HCT116 (cell line): ENCODE measurements at regions not wholly inside any gene's neighbourhood (a gene's known extent, or its start where the extent isn't known, plus 50 kb on each side); places are given as distances from the start of the nearest gene placed in this dataset.

ENCODE experiments used
- ATAC-seq: fragments of 200-7000 bp; cut with Tn5 transposase; 2 replicates; pipeline ENCODE4 v1.9.1; 2020; ENCODE audit warnings: mild to moderate bottlenecking, moderate library complexity
- BruUV-seq: library from RNA; stranded (reverse); fragments of 400-500 nt; replicated peaks from 2 replicates; lab custom pipeline; 2021; lab: Mats Ljungman, UMichigan
- CTCF ChIA-PET: fragments of 300-600 bp; sonication (Branson Sonifier 250); formaldehyde crosslinking; loops from one replicate; lab custom pipeline; 2021; ENCODE audit warnings: antibody characterized with exemption; lab: Charles Lee
- POLR2A ChIA-PET: fragments of 300-600, 350-600 bp; sonication (Branson Sonifier 250); formaldehyde crosslinking; loops from one replicate; lab custom pipeline; 2021; ENCODE audit warnings: antibody characterized with exemption; lab: Charles Lee
- RAD21 ChIA-PET, 2 experiments: fragments of 300-600 bp; sonication (Branson Sonifier 250); formaldehyde crosslinking; loops; one replicate each; lab custom pipeline; 2023; ENCODE audit warnings: low total read pairs in 2 of 2; ENCODE audit not compliant: uncharacterized antibody in 2 of 2, unreplicated experiment in 2 of 2, low non-redundant PET in 1 of 2; lab: Charles Lee
- DNase-seq: peaks from one replicate; pipeline ENCODE4 v3.0.0-alpha.2; 2010; ENCODE audit warnings: low read depth, low spot score
- H2AFZ ChIP-seq: fragments of 200-600 bp; shearing (Covaris generic), sonication (generic); 2 replicates; pipeline ENCODE4 v1.6.1; 2017; ENCODE audit warnings: low read depth, mixed run types, mixed read lengths, antibody characterized with exemption, low read length; ENCODE audit not compliant: poor library complexity, severe bottlenecking
- H3K27ac ChIP-seq: 2 replicates; pipeline ENCODE4 v1.5.1; 2012; ENCODE audit warnings: low read depth, low read length
- H3K27me3 ChIP-seq: fragments of 200-600 bp; sonication (generic); 2 replicates; pipeline ENCODE4 v1.6.1; 2016; ENCODE audit warnings: mixed run types, low read length, mixed read lengths; ENCODE audit not compliant: insufficient read depth
- H3K36me3 ChIP-seq, 2 experiments: fragments of 200-500 bp in 1 of 2; fragments of 200-600 bp in 1 of 2; sonication (Bioruptor generic) in 1 of 2; sonication (generic) in 1 of 2; 2 replicates each; pipeline versions ENCODE4 v1.5.1 to v1.6.1; 2014 to 2016; ENCODE audit warnings: low read length in 2 of 2, inconsistent platforms in 1 of 2, mixed read lengths in 1 of 2, mixed run types in 1 of 2; ENCODE audit not compliant: insufficient read depth in 2 of 2, control insufficient read depth in 1 of 2
- H3K4me1 ChIP-seq, 2 experiments: fragments of 200-600 bp in 1 of 2; sonication (generic) in 1 of 2; 2 replicates each; pipeline versions ENCODE4 v1.5.1 to v1.6.1; 2012 to 2017; ENCODE audit warnings: low read length in 2 of 2, inconsistent platforms in 1 of 2, mild to moderate bottlenecking in 1 of 2, mixed read lengths in 1 of 2, mixed run types in 1 of 2, moderate library complexity in 1 of 2; ENCODE audit not compliant: insufficient read depth in 2 of 2, control insufficient read depth in 1 of 2
- H3K4me2 ChIP-seq: fragments of 200-600 bp; sonication (generic); 2 replicates; pipeline ENCODE4 v1.6.1; 2017; ENCODE audit warnings: mixed run types, low read length, mixed read lengths
- H3K4me3 ChIP-seq, 2 experiments: fragments of 200-600 bp in 1 of 2; sonication (generic) in 1 of 2; replicated peaks in 1 of 2; 2 replicates each; pipeline ENCODE4 v1.5.1; 2011 to 2016; ENCODE audit warnings: low read length in 2 of 2, control low read depth in 1 of 2, low read depth in 1 of 2, mild to moderate bottlenecking in 1 of 2, mixed read lengths in 1 of 2, mixed run types in 1 of 2
- H3K79me2 ChIP-seq: fragments of 200-600 bp; sonication (generic); 2 replicates; pipeline ENCODE4 v1.6.1; 2017; ENCODE audit warnings: mild to moderate bottlenecking, mixed run types, low read length, moderate library complexity, mixed read lengths; ENCODE audit not compliant: insufficient read depth
- H3K9ac ChIP-seq: fragments of 200-600 bp; sonication (generic); 2 replicates; pipeline ENCODE4 v1.6.1; 2016; ENCODE audit warnings: low read length, mixed read lengths
- H3K9me2 ChIP-seq: fragments of 200-600 bp; sonication (generic), shearing (Covaris generic); 2 replicates; pipeline ENCODE4 v1.6.1; 2017; ENCODE audit warnings: mixed run types, mild to moderate bottlenecking, moderate library complexity; ENCODE audit not compliant: insufficient read depth
- H3K9me3 ChIP-seq, 2 experiments: fragments of 200-500 bp in 1 of 2; fragments of 200-600 bp in 1 of 2; sonication (Bioruptor generic) in 1 of 2; sonication (generic) in 1 of 2; 2 replicates each; pipeline ENCODE4 v1.6.1; 2014 to 2017; ENCODE audit warnings: low read length in 2 of 2, mixed read lengths in 2 of 2, inconsistent platforms in 1 of 2, low read depth in 1 of 2, mild to moderate bottlenecking in 1 of 2, mixed run types in 1 of 2, moderate library complexity in 1 of 2; ENCODE audit not compliant: control insufficient read depth in 1 of 2, insufficient read depth in 1 of 2
- H4K20me1 ChIP-seq: fragments of 200-600 bp; sonication (generic), shearing (Covaris generic); 2 replicates; pipeline ENCODE4 v1.6.1; 2017; ENCODE audit warnings: mixed run types, mild to moderate bottlenecking, moderate library complexity; ENCODE audit not compliant: insufficient read depth
- CBX3 ChIP-seq: IDR thresholded peaks from 2 replicates; pipeline ENCODE4 v1.6.1; 2012; ENCODE audit warnings: low read depth
- CEBPB ChIP-seq: IDR thresholded peaks from 2 replicates; pipeline ENCODE4 v1.6.1; 2012; ENCODE audit warnings: low read depth
- ELF1 ChIP-seq: IDR thresholded peaks from 2 replicates; pipeline ENCODE4 v1.6.1; 2012; ENCODE audit warnings: low read depth, borderline replicate concordance
- EZH2 ChIP-seq: fragments of 200-600 bp; sonication (generic); IDR thresholded peaks from 2 replicates; pipeline ENCODE4 v1.6.1; 2017; ENCODE audit warnings: antibody characterized with exemption, mixed run types
- RAD21 ChIP-seq: IDR thresholded peaks from 2 replicates; pipeline ENCODE4 v1.6.1; 2012; ENCODE audit warnings: low read depth, mild to moderate bottlenecking
- SIN3A ChIP-seq: IDR thresholded peaks from 2 replicates; pipeline ENCODE4 v1.6.1; 2012; ENCODE audit warnings: low read depth
- SP1 ChIP-seq: IDR thresholded peaks from 2 replicates; pipeline ENCODE4 v1.6.1; 2012; ENCODE audit warnings: low read depth
- TCF7L2 ChIP-seq: IDR thresholded peaks from 2 replicates; pipeline ENCODE4 v1.7.0; 2011; ENCODE audit warnings: borderline replicate concordance, inconsistent platforms; ENCODE audit not compliant: insufficient read depth, insufficient read length; ENCODE audit errors: extremely low read depth
- YY1 ChIP-seq: IDR thresholded peaks from 2 replicates; pipeline ENCODE4 v1.6.1; 2011; ENCODE audit warnings: low read length, low read depth, moderate library complexity, mild to moderate bottlenecking; ENCODE audit not compliant: insufficient replicate concordance; ENCODE audit errors: extremely low read depth
- ZFX ChIP-seq: fragments of 450-650 bp; IDR thresholded peaks from 2 replicates; pipeline ENCODE4 v1.6.1; 2017
- intact Hi-C: fragments of 100-400 bp; cut with micrococcal nuclease; formaldehyde crosslinking; loops from 2 replicates; pipeline ENCODE4 v1.10.0; 2022
- TF ChIP-seq, protein P1 (sequence below), 3 experiments: fragments of 200-600 bp in 1 of 3; sonication (generic) in 1 of 3; IDR thresholded peaks in 2 of 3; conservative IDR thresholded peaks in 1 of 3; 2 replicates each; pipeline ENCODE4 v1.5.1; 2012 to 2017; ENCODE audit warnings: low read depth in 2 of 3, low read length in 2 of 3, antibody characterized with exemption in 1 of 3, borderline replicate concordance in 1 of 3, control low read depth in 1 of 3, mild to moderate bottlenecking in 1 of 3, mixed read lengths in 1 of 3, mixed run types in 1 of 3, moderate library complexity in 1 of 3; ENCODE audit not compliant: insufficient read depth in 1 of 3
- TF ChIP-seq, protein P2 (sequence below): IDR thresholded peaks from 2 replicates; pipeline ENCODE4 v1.6.1; 2012; ENCODE audit warnings: low read depth

DNA sequence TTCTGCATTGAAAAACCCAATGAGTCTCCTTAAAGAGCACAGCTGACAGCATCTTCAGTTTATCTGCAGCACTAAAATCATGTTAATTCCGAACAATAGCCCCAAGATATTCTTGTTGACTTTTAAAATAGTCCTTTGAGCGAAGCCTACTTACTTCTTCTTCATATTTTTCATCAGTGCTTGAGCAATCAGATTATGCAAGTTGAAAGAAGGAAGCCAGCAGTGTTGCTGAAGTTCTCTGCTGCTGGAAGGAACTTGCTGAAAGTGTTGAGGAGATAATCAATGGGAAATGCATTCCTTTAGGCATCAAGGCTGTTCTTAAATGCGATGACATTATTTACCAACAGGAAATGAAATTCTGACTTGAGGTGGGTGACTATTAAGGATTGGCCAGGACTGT, 105.9 kb upstream of the SNTG2 start:
- no peak overlapping the region for H3K4me2 ChIP-seq
- H3K4me3 ChIP-seq = no peak overlapping the region
- H2AFZ ChIP-seq = no peak overlapping the region
- no peaks in the 10 kb centered on the region for H3K79me2 ChIP-seq
- H4K20me1 ChIP-seq = no peaks in the 10 kb centered on the region
- H3K9ac ChIP-seq = no peak overlapping the region
- intact Hi-C loops = no loop called here
- no TSS peak for BruUV-seq
- no peaks in the 10 kb centered on the region for H3K9me3 ChIP-seq
- DNase-seq (no peak), ATAC-seq (no peak)
- H3K9me2 ChIP-seq = no peaks in the 10 kb centered on the region
- ChIA-PET CTCF (no interaction called here), RAD21 (no interaction called here), POLR2A (no interaction called here)
- H3K27me3 ChIP-seq = peaks cover 29% of the 10 kb centered on the region
- no peaks in the 10 kb centered on the region for H3K36me3 ChIP-seq
- H3K4me1 ChIP-seq = no peaks in the 10 kb centered on the region
- no peak for TF ChIP-seq SIN3A
- TF ChIP-seq, protein P1, sequence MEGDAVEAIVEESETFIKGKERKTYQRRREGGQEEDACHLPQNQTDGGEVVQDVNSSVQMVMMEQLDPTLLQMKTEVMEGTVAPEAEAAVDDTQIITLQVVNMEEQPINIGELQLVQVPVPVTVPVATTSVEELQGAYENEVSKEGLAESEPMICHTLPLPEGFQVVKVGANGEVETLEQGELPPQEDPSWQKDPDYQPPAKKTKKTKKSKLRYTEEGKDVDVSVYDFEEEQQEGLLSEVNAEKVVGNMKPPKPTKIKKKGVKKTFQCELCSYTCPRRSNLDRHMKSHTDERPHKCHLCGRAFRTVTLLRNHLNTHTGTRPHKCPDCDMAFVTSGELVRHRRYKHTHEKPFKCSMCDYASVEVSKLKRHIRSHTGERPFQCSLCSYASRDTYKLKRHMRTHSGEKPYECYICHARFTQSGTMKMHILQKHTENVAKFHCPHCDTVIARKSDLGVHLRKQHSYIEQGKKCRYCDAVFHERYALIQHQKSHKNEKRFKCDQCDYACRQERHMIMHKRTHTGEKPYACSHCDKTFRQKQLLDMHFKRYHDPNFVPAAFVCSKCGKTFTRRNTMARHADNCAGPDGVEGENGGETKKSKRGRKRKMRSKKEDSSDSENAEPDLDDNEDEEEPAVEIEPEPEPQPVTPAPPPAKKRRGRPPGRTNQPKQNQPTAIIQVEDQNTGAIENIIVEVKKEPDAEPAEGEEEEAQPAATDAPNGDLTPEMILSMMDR (IDR thresholded peaks at IDR 0.05 in 2 of 3, conservative IDR thresholded peaks at IDR 0.05 in 1 of 3; ENCODE audit: borderline replicate concordance in 1 of 3, insufficient read depth in 1 of 3, low read depth in 2 of 3, low read length in 2 of 3) = no peak
- no peak for TF ChIP-seq EZH2
- TF ChIP-seq CBX3 = no peak
- no peak for TF ChIP-seq ELF1
- H3K27ac ChIP-seq = no peak overlapping the region

DNA sequence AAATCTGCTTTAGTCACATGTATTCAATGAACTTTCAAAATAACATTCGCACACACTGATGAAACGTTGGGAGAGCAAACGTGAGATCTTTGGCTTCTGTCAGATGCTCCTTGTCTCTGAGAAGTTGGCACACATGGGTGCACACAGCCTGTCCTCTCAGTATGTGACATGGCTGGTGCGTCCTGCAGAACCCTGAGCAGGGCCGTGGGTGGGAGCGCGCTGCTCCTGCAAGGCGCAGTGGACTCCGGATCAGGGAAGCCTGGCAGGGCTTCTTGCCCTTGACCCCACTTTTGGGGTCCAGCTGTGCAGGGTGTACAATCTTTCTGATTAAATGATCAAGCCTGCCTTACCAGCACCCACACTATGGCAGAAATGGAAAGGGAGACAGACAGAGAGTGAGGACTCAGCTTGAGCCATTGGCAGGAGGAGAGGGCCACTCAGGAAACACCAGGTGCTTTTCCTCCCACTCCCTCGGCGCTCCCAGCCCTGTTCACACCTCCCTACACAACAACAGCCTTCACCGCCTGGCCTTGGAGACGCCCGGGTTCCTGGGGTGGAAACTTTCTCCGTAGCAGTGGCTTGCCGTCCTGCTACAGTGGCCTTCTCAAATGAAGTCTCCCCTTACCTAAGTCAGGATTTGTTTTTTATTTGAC, 108.4 kb upstream of the SNTG2 start:
- Histone ChIP-seq H3K4me1 (no peaks in the 10 kb centered on the region), H4K20me1 (no peaks in the 10 kb centered on the region), H3K79me2 (no peaks in the 10 kb centered on the region), H3K9ac (no peak overlapping the region)
- ChIA-PET POLR2A (no interaction called here), CTCF (no interaction called here)
- DNase-seq (no peak), ATAC-seq (no peak)
- no peak for TF ChIP-seq TCF7L2
- no peak for TF ChIP-seq RAD21
- no peak for TF ChIP-seq CEBPB
- TF ChIP-seq SP1 = no peak
- no peak for TF ChIP-seq SIN3A
- TF ChIP-seq YY1 = no peak
- TF ChIP-seq, protein P2, sequence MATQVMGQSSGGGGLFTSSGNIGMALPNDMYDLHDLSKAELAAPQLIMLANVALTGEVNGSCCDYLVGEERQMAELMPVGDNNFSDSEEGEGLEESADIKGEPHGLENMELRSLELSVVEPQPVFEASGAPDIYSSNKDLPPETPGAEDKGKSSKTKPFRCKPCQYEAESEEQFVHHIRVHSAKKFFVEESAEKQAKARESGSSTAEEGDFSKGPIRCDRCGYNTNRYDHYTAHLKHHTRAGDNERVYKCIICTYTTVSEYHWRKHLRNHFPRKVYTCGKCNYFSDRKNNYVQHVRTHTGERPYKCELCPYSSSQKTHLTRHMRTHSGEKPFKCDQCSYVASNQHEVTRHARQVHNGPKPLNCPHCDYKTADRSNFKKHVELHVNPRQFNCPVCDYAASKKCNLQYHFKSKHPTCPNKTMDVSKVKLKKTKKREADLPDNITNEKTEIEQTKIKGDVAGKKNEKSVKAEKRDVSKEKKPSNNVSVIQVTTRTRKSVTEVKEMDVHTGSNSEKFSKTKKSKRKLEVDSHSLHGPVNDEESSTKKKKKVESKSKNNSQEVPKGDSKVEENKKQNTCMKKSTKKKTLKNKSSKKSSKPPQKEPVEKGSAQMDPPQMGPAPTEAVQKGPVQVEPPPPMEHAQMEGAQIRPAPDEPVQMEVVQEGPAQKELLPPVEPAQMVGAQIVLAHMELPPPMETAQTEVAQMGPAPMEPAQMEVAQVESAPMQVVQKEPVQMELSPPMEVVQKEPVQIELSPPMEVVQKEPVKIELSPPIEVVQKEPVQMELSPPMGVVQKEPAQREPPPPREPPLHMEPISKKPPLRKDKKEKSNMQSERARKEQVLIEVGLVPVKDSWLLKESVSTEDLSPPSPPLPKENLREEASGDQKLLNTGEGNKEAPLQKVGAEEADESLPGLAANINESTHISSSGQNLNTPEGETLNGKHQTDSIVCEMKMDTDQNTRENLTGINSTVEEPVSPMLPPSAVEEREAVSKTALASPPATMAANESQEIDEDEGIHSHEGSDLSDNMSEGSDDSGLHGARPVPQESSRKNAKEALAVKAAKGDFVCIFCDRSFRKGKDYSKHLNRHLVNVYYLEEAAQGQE = no peak
- no peak for TF ChIP-seq ZFX
- TF ChIP-seq, all 23 proteins: peak for 0
- no peak overlapping the region for H3K27ac ChIP-seq
- H3K9me3 ChIP-seq = no peaks in the 10 kb centered on the region
- no peaks in the 10 kb centered on the region for H3K36me3 ChIP-seq
- peaks cover 30% of the 10 kb centered on the region for H3K27me3 ChIP-seq
- no peak overlapping the region for H3K4me2 ChIP-seq
- BruUV-seq = no TSS peak
- intact Hi-C loops = no loop called here
- H3K4me3 ChIP-seq = no peak overlapping the region
- RAD21 ChIA-PET = no interaction called here
- no peak overlapping the region for H2AFZ ChIP-seq
- no peaks in the 10 kb centered on the region for H3K9me2 ChIP-seq
